CD4-positive, alpha-beta T cell (primary cell): ENCODE measurements at regions not wholly inside any gene's neighbourhood (a gene's known extent, or its start where the extent isn't known, plus 50 kb on each side); places are given as distances from the start of the nearest gene placed in this dataset.

Source experiments
- ATAC-seq: fragments of 200-7000 bp; cut with Tn5 transposase; one replicate; pipeline ENCODE4 v1.10.0; 2022; ENCODE audit warnings: mild to moderate bottlenecking; ENCODE audit not compliant: poor library complexity
- CTCF ChIA-PET: fragments of 350-600 bp; sonication (Branson Sonifier 250); formaldehyde crosslinking; loops from one replicate; lab custom pipeline; 2021; ENCODE audit warnings: antibody characterized with exemption, inconsistent platforms; lab: Charles Lee
- POLR2A ChIA-PET: fragments of 350-600 bp; sonication (Branson Sonifier 250); formaldehyde crosslinking; loops from one replicate; lab custom pipeline; 2021; ENCODE audit warnings: antibody characterized with exemption, inconsistent platforms; lab: Charles Lee
- DNase-seq, 14 experiments: peaks; one replicate each; pipeline ENCODE4 v3.0.0-alpha.2; 2013 to 2020; ENCODE audit warnings: mixed read lengths in 2 of 14
- H3K27ac ChIP-seq, 2 donors: one replicate each; pipeline versions ENCODE4 v1.5.1 to v1.7.0; 2013; ENCODE audit warnings: low read length in 2 of 2, low read depth in 1 of 2, mild to moderate bottlenecking in 1 of 2
- H3K27me3 ChIP-seq, 2 experiments: 1 replicate in 1 of 2; 2 replicates in 1 of 2; pipeline versions ENCODE4 v1.6.1 to v1.7.0; 2013; ENCODE audit warnings: low read length in 2 of 2, control low read depth in 1 of 2, mild to moderate bottlenecking in 1 of 2, moderate library complexity in 1 of 2; ENCODE audit not compliant: insufficient read depth in 2 of 2, control insufficient read depth in 1 of 2
- H3K36me3 ChIP-seq: one replicate; pipeline ENCODE4 v1.6.1; 2013; ENCODE audit warnings: low read length, control low read depth; ENCODE audit not compliant: insufficient read depth
- H3K4me1 ChIP-seq: one replicate; pipeline ENCODE4 v1.6.1; 2013; ENCODE audit warnings: low read length, control low read depth; ENCODE audit not compliant: insufficient read depth
- H3K4me3 ChIP-seq: one replicate; pipeline ENCODE4 v1.5.1; 2013; ENCODE audit warnings: mild to moderate bottlenecking, low read length, moderate library complexity
- H3K9me3 ChIP-seq, 2 experiments: 1 replicate in 1 of 2; 2 replicates in 1 of 2; pipeline versions ENCODE4 v1.6.1 to v1.7.0; 2013; ENCODE audit warnings: low read length in 2 of 2, mild to moderate bottlenecking in 2 of 2, control low read depth in 1 of 2, moderate library complexity in 1 of 2; ENCODE audit not compliant: control insufficient read depth in 1 of 2, insufficient read depth in 1 of 2
- H3K27ac Mint-ChIP-seq: one replicate; pipeline ENCODE4 v1.8.0; 2020; ENCODE audit warnings: mixed read lengths
- H3K27me3 Mint-ChIP-seq: one replicate; pipeline ENCODE4 v1.8.0; 2021; ENCODE audit warnings: mixed read lengths
- H3K36me3 Mint-ChIP-seq: one replicate; pipeline ENCODE4 v1.8.0; 2021; ENCODE audit warnings: low read depth, mixed read lengths
- H3K4me1 Mint-ChIP-seq: one replicate; pipeline ENCODE4 v1.8.0; 2021; ENCODE audit warnings: low read depth, mixed read lengths
- H3K4me3 Mint-ChIP-seq: one replicate; pipeline ENCODE4 v1.8.0; 2020; ENCODE audit warnings: mild to moderate bottlenecking, mixed read lengths
- H3K9me3 Mint-ChIP-seq: one replicate; pipeline ENCODE4 v1.8.0; 2020; ENCODE audit warnings: mixed read lengths
- intact Hi-C, 2 experiments: fragments of 100-400 bp; cut with DNase I in 1 of 2; cut with micrococcal nuclease in 1 of 2; formaldehyde crosslinking; loops; one replicate each; pipeline versions ENCODE4 v1.15.1 to v1.9.0; 2023 to 2025; cut with DNase I, micrococcal nuclease
- TF ChIP-seq, protein P1 (sequence below): fragments of 200-600 bp; IDR thresholded peaks from one replicate; pipeline ENCODE4 v1.8.0; 2022; ENCODE audit warnings: antibody characterized with exemption, mild to moderate bottlenecking

DNA sequence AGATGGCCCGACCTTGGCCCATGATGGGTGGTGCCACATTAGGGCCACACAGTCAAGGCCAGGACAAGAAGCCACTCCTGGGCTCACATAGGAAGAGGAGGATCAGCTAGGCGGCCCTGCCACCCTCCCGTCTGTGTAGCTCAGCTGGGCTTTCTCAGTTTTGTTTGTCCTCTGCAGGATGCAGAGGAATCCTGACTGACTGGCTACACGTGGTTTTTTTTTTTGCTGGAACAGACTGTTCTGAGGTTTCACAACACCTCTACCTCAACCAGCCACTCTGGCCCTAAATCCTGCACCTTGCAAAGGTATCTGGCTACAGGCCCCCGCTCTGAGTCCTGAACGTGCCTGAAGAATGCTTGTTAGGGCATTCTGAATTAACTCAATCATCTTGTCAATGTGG lies 88.3 kb upstream of the MSX2 start:
- Histone ChIP-seq H3K4me1 (no peaks in the 10 kb centered on the region), H3K9me3 (peaks cover 0 to 10% of the 10 kb centered on the region in 2 experiments), H3K27me3 (no peaks in the 10 kb centered on the region), H3K27ac (no peak overlapping the region), H3K36me3 (no peaks in the 10 kb centered on the region), H3K4me3 (no peak overlapping the region)
- Mint-ChIP-seq H3K4me3 (no peak overlapping the region), H3K27ac (no peak overlapping the region), H3K9me3 (no peaks in the 10 kb centered on the region), H3K36me3 (no peaks in the 10 kb centered on the region), H3K27me3 (no peaks in the 10 kb centered on the region), H3K4me1 (no peaks in the 10 kb centered on the region)
- TF ChIP-seq, protein P1, sequence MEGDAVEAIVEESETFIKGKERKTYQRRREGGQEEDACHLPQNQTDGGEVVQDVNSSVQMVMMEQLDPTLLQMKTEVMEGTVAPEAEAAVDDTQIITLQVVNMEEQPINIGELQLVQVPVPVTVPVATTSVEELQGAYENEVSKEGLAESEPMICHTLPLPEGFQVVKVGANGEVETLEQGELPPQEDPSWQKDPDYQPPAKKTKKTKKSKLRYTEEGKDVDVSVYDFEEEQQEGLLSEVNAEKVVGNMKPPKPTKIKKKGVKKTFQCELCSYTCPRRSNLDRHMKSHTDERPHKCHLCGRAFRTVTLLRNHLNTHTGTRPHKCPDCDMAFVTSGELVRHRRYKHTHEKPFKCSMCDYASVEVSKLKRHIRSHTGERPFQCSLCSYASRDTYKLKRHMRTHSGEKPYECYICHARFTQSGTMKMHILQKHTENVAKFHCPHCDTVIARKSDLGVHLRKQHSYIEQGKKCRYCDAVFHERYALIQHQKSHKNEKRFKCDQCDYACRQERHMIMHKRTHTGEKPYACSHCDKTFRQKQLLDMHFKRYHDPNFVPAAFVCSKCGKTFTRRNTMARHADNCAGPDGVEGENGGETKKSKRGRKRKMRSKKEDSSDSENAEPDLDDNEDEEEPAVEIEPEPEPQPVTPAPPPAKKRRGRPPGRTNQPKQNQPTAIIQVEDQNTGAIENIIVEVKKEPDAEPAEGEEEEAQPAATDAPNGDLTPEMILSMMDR = no peak
- ATAC-seq (no peak), DNase-seq (no peak)
- ChIA-PET POLR2A (no interaction called here), CTCF (no interaction called here)
- intact Hi-C loops = no loop called here

DNA sequence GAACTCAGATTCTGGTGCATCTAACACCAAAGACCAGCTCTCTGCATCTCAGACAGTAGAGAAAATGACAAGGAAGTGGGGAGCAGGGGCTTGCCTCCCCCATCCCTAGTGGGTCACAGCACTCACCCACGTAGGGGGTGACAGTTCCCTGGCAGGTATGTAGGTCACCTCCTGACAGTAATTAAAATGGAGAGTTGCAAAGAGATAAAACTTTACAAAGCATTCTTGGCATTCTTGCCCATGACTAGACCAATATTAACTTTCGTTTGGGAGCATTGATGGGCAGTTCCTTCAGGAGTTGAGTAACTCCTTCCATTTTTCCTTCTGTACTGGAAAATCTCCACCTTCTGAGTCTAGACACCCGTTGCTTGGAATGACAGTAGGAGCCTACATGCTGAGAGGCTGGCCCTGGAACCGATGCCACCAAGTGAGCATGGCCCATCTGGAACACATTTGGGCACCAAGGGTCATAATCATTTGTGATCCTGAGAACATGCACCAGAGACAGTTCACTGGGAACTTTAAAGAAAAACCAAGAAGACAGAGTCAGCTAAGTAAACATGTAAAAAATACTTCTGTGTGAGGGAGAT lies 81.5 kb upstream of the MSX2 start:
- no peaks in the 10 kb centered on the region for H3K27me3 ChIP-seq
- Mint-ChIP-seq H3K27me3 (no peaks in the 10 kb centered on the region), H3K4me3 (no peak overlapping the region), H3K9me3 (peaks cover 3% of the 10 kb centered on the region), H3K27ac (no peak overlapping the region), H3K36me3 (no peaks in the 10 kb centered on the region), H3K4me1 (no peaks in the 10 kb centered on the region)
- CTCF ChIA-PET = no interaction called here
- intact Hi-C loops = no loop called here
- POLR2A ChIA-PET = no interaction called here
- no peaks in the 10 kb centered on the region for H3K36me3 ChIP-seq
- H3K4me3 ChIP-seq = no peak overlapping the region
- H3K9me3 ChIP-seq = peaks cover 0 to 12% of the 10 kb centered on the region in 2 experiments
- ATAC-seq (no peak), DNase-seq (no peak)
- TF ChIP-seq, protein P1 = no peak
- no peaks in the 10 kb centered on the region for H3K4me1 ChIP-seq
- no peak overlapping the region for H3K27ac ChIP-seq

DNA sequence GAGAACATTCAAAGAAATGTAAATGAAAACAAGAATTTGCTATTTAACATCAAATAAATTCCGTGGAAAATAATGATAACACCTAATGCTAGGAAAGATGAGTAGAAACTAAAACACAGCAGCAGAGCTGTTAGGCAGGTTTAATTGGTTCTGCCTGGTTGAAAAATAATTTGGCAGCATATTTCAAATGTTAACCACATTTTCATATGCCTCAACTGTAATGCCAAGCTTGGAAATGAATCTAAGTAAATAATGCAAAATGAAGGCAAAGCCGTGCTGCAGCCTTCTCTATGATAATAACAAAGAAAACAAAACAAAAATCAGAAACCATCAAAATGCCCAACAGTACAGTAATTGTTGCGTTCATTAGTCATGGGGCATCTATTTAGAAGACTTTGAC lies 79.9 kb upstream of the MSX2 start:
- Mint-ChIP-seq H3K4me3 (no peak overlapping the region), H3K36me3 (no peaks in the 10 kb centered on the region), H3K27me3 (no peaks in the 10 kb centered on the region), H3K4me1 (no peaks in the 10 kb centered on the region), H3K9me3 (peaks cover 5% of the 10 kb centered on the region), H3K27ac (no peak overlapping the region)
- H3K4me1 ChIP-seq = no peaks in the 10 kb centered on the region
- intact Hi-C loops = no loop called here
- DNase-seq = no peak
- ChIA-PET POLR2A (no interaction called here), CTCF (no interaction called here)
- ATAC-seq = no peak
- no peaks in the 10 kb centered on the region for H3K27me3 ChIP-seq
- no peak overlapping the region for H3K27ac ChIP-seq
- H3K4me3 ChIP-seq = no peak overlapping the region
- TF ChIP-seq, protein P1 = no peak
- no peaks in the 10 kb centered on the region for H3K36me3 ChIP-seq
- peaks cover 0 to 15% of the 10 kb centered on the region in 2 experiments for H3K9me3 ChIP-seq
